ENCODE measurements at regions not wholly inside any gene's neighbourhood (a gene's known extent, or its start where the extent isn't known, plus 50 kb on each side); places are given as distances from the start of the nearest gene placed in this dataset.

- TF ChIP-seq USF1 (IDR thresholded peaks at IDR 0.05; ENCODE audit: borderline replicate concordance, low read depth): no peak
- TF ChIP-seq, protein P1, sequence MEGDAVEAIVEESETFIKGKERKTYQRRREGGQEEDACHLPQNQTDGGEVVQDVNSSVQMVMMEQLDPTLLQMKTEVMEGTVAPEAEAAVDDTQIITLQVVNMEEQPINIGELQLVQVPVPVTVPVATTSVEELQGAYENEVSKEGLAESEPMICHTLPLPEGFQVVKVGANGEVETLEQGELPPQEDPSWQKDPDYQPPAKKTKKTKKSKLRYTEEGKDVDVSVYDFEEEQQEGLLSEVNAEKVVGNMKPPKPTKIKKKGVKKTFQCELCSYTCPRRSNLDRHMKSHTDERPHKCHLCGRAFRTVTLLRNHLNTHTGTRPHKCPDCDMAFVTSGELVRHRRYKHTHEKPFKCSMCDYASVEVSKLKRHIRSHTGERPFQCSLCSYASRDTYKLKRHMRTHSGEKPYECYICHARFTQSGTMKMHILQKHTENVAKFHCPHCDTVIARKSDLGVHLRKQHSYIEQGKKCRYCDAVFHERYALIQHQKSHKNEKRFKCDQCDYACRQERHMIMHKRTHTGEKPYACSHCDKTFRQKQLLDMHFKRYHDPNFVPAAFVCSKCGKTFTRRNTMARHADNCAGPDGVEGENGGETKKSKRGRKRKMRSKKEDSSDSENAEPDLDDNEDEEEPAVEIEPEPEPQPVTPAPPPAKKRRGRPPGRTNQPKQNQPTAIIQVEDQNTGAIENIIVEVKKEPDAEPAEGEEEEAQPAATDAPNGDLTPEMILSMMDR (IDR thresholded peaks at IDR 0.05): no peak
- TF ChIP-seq, protein P2, sequence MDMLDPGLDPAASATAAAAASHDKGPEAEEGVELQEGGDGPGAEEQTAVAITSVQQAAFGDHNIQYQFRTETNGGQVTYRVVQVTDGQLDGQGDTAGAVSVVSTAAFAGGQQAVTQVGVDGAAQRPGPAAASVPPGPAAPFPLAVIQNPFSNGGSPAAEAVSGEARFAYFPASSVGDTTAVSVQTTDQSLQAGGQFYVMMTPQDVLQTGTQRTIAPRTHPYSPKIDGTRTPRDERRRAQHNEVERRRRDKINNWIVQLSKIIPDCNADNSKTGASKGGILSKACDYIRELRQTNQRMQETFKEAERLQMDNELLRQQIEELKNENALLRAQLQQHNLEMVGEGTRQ (IDR thresholded peaks at IDR 0.05; ENCODE audit: borderline replicate concordance, low read depth, low read length): no peak
These were observed 576.1 kb upstream of the PTBP2 start for GRCh38 chr1:96145492-96145891.

Measured in SK-N-SH (cell line).